ENCODE measurements at regions not wholly inside any gene's neighbourhood (a gene's known extent, or its start where the extent isn't known, plus 50 kb on each side); places are given as distances from the start of the nearest gene placed in this dataset.

- TF ChIP-seq CTCF (IDR thresholded peaks at IDR 0.05; ENCODE audit: control insufficient read depth, insufficient read depth, low read depth, low read length, missing control alignments) = no peak
- no peak overlapping the region for H3K4me3 ChIP-seq (ENCODE audit: control insufficient read depth, low read depth, low read length)
- no peak for DNase-seq (ENCODE audit: low read depth)
These were observed 271.4 kb upstream of the SLC7A11 start for GRCh38 chr4:138513535-138513934.

GRCh38 chr4:138512756-138513155, 270.6 kb upstream of the SLC7A11 start:
- TF ChIP-seq CTCF (IDR thresholded peaks at IDR 0.05; ENCODE audit: control insufficient read depth, insufficient read depth, low read depth, low read length, missing control alignments) = no peak
- DNase-seq (ENCODE audit: low read depth) = no peak
- H3K4me3 ChIP-seq (ENCODE audit: control insufficient read depth, low read depth, low read length) = no peak overlapping the region

DNA sequence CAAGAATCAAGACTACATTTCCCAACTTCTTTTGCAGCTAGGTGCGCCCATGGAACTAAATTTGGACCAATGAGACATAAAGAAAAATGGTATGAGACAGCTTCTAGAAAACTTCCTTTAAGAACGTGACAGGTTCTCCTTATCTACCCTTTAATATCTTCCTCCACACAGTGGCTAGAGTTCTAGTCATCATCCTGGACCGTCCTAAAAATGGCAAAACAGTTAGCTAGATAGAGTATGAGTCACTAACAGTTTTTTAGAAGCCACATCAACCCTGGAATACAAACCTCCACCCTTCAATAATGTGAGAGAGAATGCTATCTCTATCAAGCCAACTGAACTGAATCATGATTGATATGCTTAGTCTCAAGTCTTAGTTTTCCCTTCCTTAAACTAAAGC, 267.9 kb upstream of the SLC7A11 start:
- H3K4me3 ChIP-seq (ENCODE audit: control insufficient read depth, low read depth, low read length) = no peak overlapping the region
- DNase-seq (ENCODE audit: low read depth) = no peak
- no peak for TF ChIP-seq CTCF (IDR thresholded peaks at IDR 0.05; ENCODE audit: control insufficient read depth, insufficient read depth, low read depth, low read length, missing control alignments)

- TF ChIP-seq CTCF (IDR thresholded peaks at IDR 0.05; ENCODE audit: control insufficient read depth, insufficient read depth, low read depth, low read length, missing control alignments) = no peak
- no peak for DNase-seq (ENCODE audit: low read depth)
- H3K4me3 ChIP-seq (ENCODE audit: control insufficient read depth, low read depth, low read length) = no peak overlapping the region
These were observed 267.2 kb upstream of the SLC7A11 start for GRCh38 chr4:138509346-138509745.

DNA sequence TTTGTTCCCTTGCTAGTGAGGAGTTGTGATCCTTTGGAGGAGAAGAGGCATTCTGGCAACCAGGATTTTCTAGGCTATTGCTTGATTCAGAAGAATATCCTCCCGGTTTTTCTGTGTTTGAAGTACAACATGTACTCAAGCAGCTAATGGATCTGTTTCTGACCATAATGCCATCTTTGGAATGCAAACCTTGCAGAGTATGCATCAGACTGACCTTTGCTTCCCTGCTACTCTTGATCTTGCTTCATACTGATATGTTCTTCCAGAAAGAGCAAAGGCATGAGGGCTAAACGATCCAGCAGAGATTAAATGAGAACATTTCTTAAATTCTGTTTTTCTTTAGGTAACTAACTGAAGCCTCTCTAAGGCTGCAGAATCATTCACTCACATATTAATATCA, 265.4 kb upstream of the SLC7A11 start:
- no peak overlapping the region for H3K4me3 ChIP-seq (ENCODE audit: control insufficient read depth, low read depth, low read length)
- TF ChIP-seq CTCF (IDR thresholded peaks at IDR 0.05; ENCODE audit: control insufficient read depth, insufficient read depth, low read depth, low read length, missing control alignments) = no peak
- no peak for DNase-seq (ENCODE audit: low read depth)

DNA sequence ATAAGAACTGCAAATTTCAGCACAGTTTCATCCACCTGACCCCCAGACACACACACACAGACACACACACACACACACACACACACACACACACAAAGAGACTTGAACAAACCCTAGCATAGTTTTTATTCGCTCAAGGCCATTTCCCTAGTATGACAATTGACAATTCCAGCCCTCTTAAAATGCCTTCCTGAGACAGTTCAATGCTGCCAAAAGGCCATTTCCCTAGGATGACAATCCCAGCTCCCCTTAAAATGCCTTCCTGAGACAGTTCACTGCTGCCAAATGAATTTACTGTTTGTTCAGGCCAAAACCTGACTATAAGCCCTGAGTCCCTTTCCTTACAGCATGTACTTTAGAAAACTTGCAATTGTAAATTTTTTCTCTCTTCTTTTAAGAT, 259.5 kb upstream of the SLC7A11 start:
- TF ChIP-seq CTCF (IDR thresholded peaks at IDR 0.05; ENCODE audit: control insufficient read depth, insufficient read depth, low read depth, low read length, missing control alignments) = no peak
- H3K4me3 ChIP-seq (ENCODE audit: control insufficient read depth, low read depth, low read length) = no peak overlapping the region
- no peak for DNase-seq (ENCODE audit: low read depth)

- no peak overlapping the region for H3K4me3 ChIP-seq (ENCODE audit: control insufficient read depth, low read depth, low read length)
- no peak for TF ChIP-seq CTCF (IDR thresholded peaks at IDR 0.05; ENCODE audit: control insufficient read depth, insufficient read depth, low read depth, low read length, missing control alignments)
- no peak for DNase-seq (ENCODE audit: low read depth)
These were observed 258.7 kb upstream of the SLC7A11 start for GRCh38 chr4:138500869-138501268.

Data from AG09309 (cell line).